ENCODE measurements at regions not wholly inside any gene's neighbourhood (a gene's known extent, or its start where the extent isn't known, plus 50 kb on each side); places are given as distances from the start of the nearest gene placed in this dataset.
A peak's percentile ranks its signal among the peaks of the same experiment; 100 is the strongest.

DNA sequence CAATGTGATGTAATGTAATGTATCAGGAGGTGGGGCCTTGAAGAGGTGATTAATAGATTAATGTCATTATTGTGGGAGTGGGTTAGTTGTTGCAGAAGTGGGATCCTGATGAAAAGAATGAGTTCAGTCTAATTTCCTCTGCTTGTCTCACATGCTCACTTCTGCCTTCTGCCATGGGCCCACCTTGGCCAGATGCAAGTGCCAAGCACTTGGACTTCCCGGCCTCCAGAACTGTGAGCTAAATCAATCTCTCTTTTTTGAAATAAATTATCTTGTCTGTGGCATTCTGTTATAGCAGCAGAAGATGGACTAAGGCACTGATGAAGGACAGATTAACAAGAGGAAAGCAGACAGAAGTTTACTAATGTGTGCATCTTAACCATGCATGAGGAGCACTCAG is 123.9 kb downstream of the ETS2 start:
- Histone ChIP-seq H3K27me3 (no peaks in the 10 kb centered on the region), H3K27ac (peak overlapping the region in 2 of 4 donors; percentile 80 to 81), H3K4me1 (peaks cover 24 to 35% (median 31%) of the 10 kb centered on the region in 4 donors), H3K4me3 (no peak overlapping the region), H3K9me3 (no peaks in the 10 kb centered on the region), H3K36me3 (no peaks in the 10 kb centered on the region)
- DNase-seq: no peak
- TF ChIP-seq POLR2A (IDR thresholded peaks at IDR 0.05): no peak
- TF ChIP-seq, protein P1, sequence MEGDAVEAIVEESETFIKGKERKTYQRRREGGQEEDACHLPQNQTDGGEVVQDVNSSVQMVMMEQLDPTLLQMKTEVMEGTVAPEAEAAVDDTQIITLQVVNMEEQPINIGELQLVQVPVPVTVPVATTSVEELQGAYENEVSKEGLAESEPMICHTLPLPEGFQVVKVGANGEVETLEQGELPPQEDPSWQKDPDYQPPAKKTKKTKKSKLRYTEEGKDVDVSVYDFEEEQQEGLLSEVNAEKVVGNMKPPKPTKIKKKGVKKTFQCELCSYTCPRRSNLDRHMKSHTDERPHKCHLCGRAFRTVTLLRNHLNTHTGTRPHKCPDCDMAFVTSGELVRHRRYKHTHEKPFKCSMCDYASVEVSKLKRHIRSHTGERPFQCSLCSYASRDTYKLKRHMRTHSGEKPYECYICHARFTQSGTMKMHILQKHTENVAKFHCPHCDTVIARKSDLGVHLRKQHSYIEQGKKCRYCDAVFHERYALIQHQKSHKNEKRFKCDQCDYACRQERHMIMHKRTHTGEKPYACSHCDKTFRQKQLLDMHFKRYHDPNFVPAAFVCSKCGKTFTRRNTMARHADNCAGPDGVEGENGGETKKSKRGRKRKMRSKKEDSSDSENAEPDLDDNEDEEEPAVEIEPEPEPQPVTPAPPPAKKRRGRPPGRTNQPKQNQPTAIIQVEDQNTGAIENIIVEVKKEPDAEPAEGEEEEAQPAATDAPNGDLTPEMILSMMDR (IDR thresholded peaks at IDR 0.05): no peak
- no peak for TF ChIP-seq EP300 (IDR thresholded peaks at IDR 0.05)
- TF ChIP-seq POLR2AphosphoS5 (IDR thresholded peaks at IDR 0.05): no peak
- 100% methylated on average over 1 of the region's 1 CpG for WGBS, 2 donors
- no peak for ATAC-seq (ENCODE audit: low FRiP score in 2 of 2)

DNA sequence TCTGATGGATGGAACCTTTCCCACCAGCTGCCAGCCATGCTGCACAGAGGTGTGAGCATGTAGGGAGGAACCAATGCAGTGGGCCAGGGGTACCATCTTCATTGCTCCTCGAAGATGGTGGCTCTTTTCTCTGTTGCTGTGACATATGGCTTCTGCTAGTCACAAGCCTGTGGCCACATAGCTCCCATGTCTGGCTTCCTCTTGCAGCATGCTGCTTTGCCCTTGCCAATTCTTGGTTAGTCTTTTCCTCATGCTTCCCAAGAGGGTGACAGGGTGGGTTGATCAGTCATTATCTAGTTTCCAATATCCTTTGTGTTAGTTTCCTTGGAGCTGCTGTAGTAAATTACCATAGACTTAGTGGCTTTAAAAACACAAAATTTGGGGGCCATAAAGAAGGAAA is 123.4 kb downstream of the ETS2 start:
- Histone ChIP-seq H3K36me3 (no peaks in the 10 kb centered on the region), H3K4me3 (no peak overlapping the region), H3K4me1 (peaks cover 24 to 35% (median 31%) of the 10 kb centered on the region in 4 donors), H3K9me3 (no peaks in the 10 kb centered on the region), H3K27ac (peak overlapping the region in 1 of 4 donors; percentile 40), H3K27me3 (no peaks in the 10 kb centered on the region)
- 72 to 92% methylated on average over 1 of the region's 1 CpG for WGBS, 2 donors
- ATAC-seq (ENCODE audit: low FRiP score in 2 of 2): no peak
- DNase-seq: no peak
- no peak for TF ChIP-seq EP300 (IDR thresholded peaks at IDR 0.05)
- TF ChIP-seq POLR2A (IDR thresholded peaks at IDR 0.05): no peak
- TF ChIP-seq, protein P1 (IDR thresholded peaks at IDR 0.05): no peak
- TF ChIP-seq POLR2AphosphoS5 (IDR thresholded peaks at IDR 0.05): no peak

DNA sequence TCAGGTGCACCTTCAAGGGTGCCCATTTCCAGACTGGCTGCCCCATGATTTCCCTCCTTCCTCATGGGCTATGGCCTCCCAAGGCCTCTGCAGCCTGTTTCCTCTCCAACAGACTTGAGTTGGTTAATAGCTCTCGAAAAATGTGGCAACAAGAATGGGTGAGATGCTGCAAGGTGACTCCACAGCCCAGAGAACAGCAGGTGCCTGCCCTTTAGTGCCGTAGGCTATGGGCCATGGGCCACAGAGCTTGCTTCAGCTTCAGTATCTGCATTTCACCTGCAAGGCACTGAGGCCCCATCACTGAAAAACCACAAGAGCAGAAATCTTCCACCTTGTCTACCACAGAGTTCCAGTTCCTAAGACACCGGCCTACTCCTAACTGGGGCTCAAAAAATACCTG is 122.0 kb downstream of the ETS2 start:
- WGBS, 2 donors: 71 to 95% methylated on average over 3 of the region's 3 CpGs
- no peak for ATAC-seq (ENCODE audit: low FRiP score in 2 of 2)

DNA sequence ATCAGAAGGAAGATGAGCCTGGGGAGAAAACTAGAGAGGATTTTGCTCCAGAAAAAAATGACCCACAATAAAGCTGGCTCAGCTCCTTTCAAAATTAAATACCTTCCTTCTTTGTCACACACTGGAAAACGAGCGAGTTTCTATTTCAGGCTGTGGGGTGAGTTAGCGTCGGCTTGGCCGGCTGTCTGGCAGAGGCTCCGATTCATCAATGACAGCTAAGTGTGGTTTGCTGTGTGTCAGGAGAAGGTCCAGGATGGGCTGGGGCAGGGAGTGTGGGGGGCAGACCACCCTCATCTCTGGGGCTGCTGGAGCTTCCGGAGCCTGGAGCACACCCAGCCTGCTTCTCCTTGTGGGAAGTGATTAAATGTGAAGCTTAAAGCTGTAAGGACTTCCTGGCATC is 120.2 kb downstream of the ETS2 start:
- peak in 1 of 2 donors; percentile 49 for DNase-seq
- H3K36me3 ChIP-seq: no peaks in the 10 kb centered on the region
- TF ChIP-seq, protein P1 (IDR thresholded peaks at IDR 0.05): no peak
- TF ChIP-seq POLR2A (IDR thresholded peaks at IDR 0.05): peak in 1 of 4 donors; percentile 51
- peak in 1 of 4 donors; percentile 15 for TF ChIP-seq EP300 (IDR thresholded peaks at IDR 0.05)
- peak; percentile 72 to 74 for TF ChIP-seq POLR2AphosphoS5 (IDR thresholded peaks at IDR 0.05)
- no peaks in the 10 kb centered on the region for H3K27me3 ChIP-seq
- peak overlapping the region in 3 of 4 donors; percentile 20 to 36 (median 31) for H3K4me3 ChIP-seq
- 2 to 5% methylated on average over 7 of the region's 7 CpGs for WGBS, 2 donors
- no peaks in the 10 kb centered on the region for H3K9me3 ChIP-seq
- H3K4me1 ChIP-seq: peaks cover 21 to 33% (median 23%) of the 10 kb centered on the region in 4 donors
- peak overlapping the region; percentile 46 to 77 (median 74) for H3K27ac ChIP-seq
- ATAC-seq (ENCODE audit: low FRiP score in 2 of 2): peak in 1 of 2 donors; percentile 85

More for the DNA sequence above, 122.0 kb downstream of the ETS2 start:
- H3K4me3 ChIP-seq: no peak overlapping the region
- peak overlapping the region in 1 of 4 donors; percentile 40 for H3K27ac ChIP-seq
- peak in 1 of 2 donors; percentile 60 for DNase-seq
- TF ChIP-seq, protein P1 (IDR thresholded peaks at IDR 0.05): no peak
- TF ChIP-seq EP300 (IDR thresholded peaks at IDR 0.05): no peak
- TF ChIP-seq POLR2AphosphoS5 (IDR thresholded peaks at IDR 0.05): no peak
- no peak for TF ChIP-seq POLR2A (IDR thresholded peaks at IDR 0.05)
- H3K9me3 ChIP-seq: no peaks in the 10 kb centered on the region
- H3K36me3 ChIP-seq: no peaks in the 10 kb centered on the region
- no peaks in the 10 kb centered on the region for H3K27me3 ChIP-seq
- H3K4me1 ChIP-seq: peaks cover 24 to 35% (median 31%) of the 10 kb centered on the region in 4 donors

DNA sequence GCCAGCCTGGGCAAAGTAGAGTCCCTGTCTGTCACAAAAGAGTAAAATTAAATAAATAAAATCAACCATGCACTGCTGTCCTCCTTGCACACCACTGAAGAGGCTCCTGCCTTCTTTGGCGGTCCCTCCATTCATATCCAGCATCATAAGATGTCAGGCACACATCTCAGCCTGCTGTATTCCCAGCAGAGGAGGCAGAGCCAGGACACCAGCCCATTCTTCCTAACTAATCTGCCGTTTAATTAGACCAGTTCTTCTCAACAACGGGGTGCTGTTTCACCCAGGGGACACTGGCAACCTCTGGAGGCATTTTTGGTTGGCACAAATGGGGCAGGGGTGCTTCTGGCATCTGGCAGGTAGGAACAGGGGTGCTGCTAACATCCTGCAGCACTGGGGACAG is 119.7 kb downstream of the ETS2 start:
- ATAC-seq (ENCODE audit: low FRiP score in 2 of 2): no peak
- WGBS, 2 donors: 70 to 71% methylated on average over 3 of the region's 3 CpGs
- H3K36me3 ChIP-seq: no peaks in the 10 kb centered on the region

More for the DNA sequence above, 119.7 kb downstream of the ETS2 start:
- Histone ChIP-seq H3K27me3 (no peaks in the 10 kb centered on the region), H3K27ac (peak overlapping the region; percentile 46 to 77 (median 74)), H3K4me1 (peaks cover 19 to 28% (median 21%) of the 10 kb centered on the region in 4 donors), H3K4me3 (peak overlapping the region in 3 of 4 donors; percentile 20 to 36 (median 31)), H3K9me3 (no peaks in the 10 kb centered on the region)
- TF ChIP-seq, protein P1 (IDR thresholded peaks at IDR 0.05): no peak
- no peak for TF ChIP-seq POLR2A (IDR thresholded peaks at IDR 0.05)
- no peak for TF ChIP-seq POLR2AphosphoS5 (IDR thresholded peaks at IDR 0.05)
- no peak for TF ChIP-seq EP300 (IDR thresholded peaks at IDR 0.05)
- DNase-seq: no peak

All from upper lobe of left lung (tissue), 6 donors.